A673 (cell line): ENCODE measurements at regions not wholly inside any gene's neighbourhood (a gene's known extent, or its start where the extent isn't known, plus 50 kb on each side); places are given as distances from the start of the nearest gene placed in this dataset.
"Not testable (repeated sequence)": the region's sequence is repeated elsewhere in the genome, so short reads cannot be mapped to it uniquely, and the experiment has no call there.

Source experiments
- BruUV-seq: library from RNA; stranded (reverse); fragments of 400-500 nt; replicated peaks from 2 replicates; lab custom pipeline; 2021; lab: Mats Ljungman, UMichigan
- CTCF ChIA-PET: fragments of 300-600 bp; sonication (Branson Sonifier 250); formaldehyde crosslinking; loops from one replicate; lab custom pipeline; 2022; ENCODE audit warnings: antibody characterized with exemption; lab: Charles Lee
- POLR2A ChIA-PET: fragments of 300-600 bp; sonication (Branson Sonifier 250); formaldehyde crosslinking; loops from one replicate; lab custom pipeline; 2022; ENCODE audit warnings: antibody characterized with exemption; ENCODE audit not compliant: low non-redundant PET; lab: Charles Lee
- DNase-seq: peaks from one replicate; pipeline ENCODE4 v3.0.0-alpha.2; 2015; ENCODE audit warnings: low spot score
- H3K27ac ChIP-seq: fragments of 200-600 bp; sonication (generic); 2 replicates; pipeline ENCODE4 v1.5.1; 2016; ENCODE audit warnings: mixed run types, low read depth, mild to moderate bottlenecking, mixed read lengths, antibody characterized with exemption, low read length; ENCODE audit not compliant: poor library complexity, severe bottlenecking
- H3K27me3 ChIP-seq: fragments of 200-600 bp; sonication (generic); replicated peaks from 2 replicates; pipeline ENCODE4 v1.6.1; 2017; ENCODE audit warnings: mixed run types, low read depth, mild to moderate bottlenecking, mixed read lengths, antibody characterized with exemption, low read length; ENCODE audit not compliant: insufficient read depth, poor library complexity
- H3K36me3 ChIP-seq: fragments of 200-600 bp; sonication (generic); 2 replicates; pipeline ENCODE4 v1.6.1; 2016; ENCODE audit warnings: mixed run types, mild to moderate bottlenecking, mixed read lengths, antibody characterized with exemption, low read length; ENCODE audit not compliant: insufficient read depth, poor library complexity, severe bottlenecking
- H3K4me1 ChIP-seq: fragments of 200-600 bp; sonication (generic); 2 replicates; pipeline ENCODE4 v1.6.1; 2017; ENCODE audit warnings: mixed run types, mild to moderate bottlenecking, mixed read lengths, antibody characterized with exemption, low read length; ENCODE audit not compliant: insufficient read depth, poor library complexity, severe bottlenecking
- H3K4me3 ChIP-seq: fragments of 200-600 bp; sonication (generic); 2 replicates; pipeline ENCODE4 v1.5.1; 2016; ENCODE audit warnings: low read depth, mixed run types, mild to moderate bottlenecking, mixed read lengths, low read length; ENCODE audit not compliant: poor library complexity, severe bottlenecking
- H3K9me3 ChIP-seq: fragments of 200-600 bp; sonication (generic); 2 replicates; pipeline ENCODE4 v1.6.1; 2016; ENCODE audit warnings: mixed run types, low read depth, mild to moderate bottlenecking, mixed read lengths, antibody characterized with exemption, low read length; ENCODE audit not compliant: poor library complexity, severe bottlenecking
- CTCF ChIP-seq: fragments of 300-800, 200-600 bp; sonication (generic); conservative IDR thresholded peaks from 2 replicates; pipeline ENCODE4 v1.5.1; 2017; ENCODE audit warnings: low read depth, mild to moderate bottlenecking, antibody characterized with exemption, low read length, moderate library complexity, mixed read lengths
- EZH2 ChIP-seq: fragments of 200-600 bp; sonication (generic); IDR thresholded peaks from 2 replicates; pipeline ENCODE4 v1.6.1; 2017; ENCODE audit warnings: borderline replicate concordance, low read depth, mild to moderate bottlenecking, mixed read lengths, antibody characterized with exemption, low read length; ENCODE audit not compliant: poor library complexity, severe bottlenecking
- intact Hi-C: fragments of 100-400 bp; cut with micrococcal nuclease; formaldehyde crosslinking; loops from one replicate; pipeline ENCODE4 v1.10.0; 2022; ENCODE audit not compliant: unreplicated experiment

GRCh38 chr7:81484261-81484660, 285.6 kb downstream of the HGF start:
- DNase-seq: peak; percentile 79
- Histone ChIP-seq H3K4me1 (no peaks in the 10 kb centered on the region), H3K27me3 (no peaks in the 10 kb centered on the region), H3K4me3 (no peak overlapping the region), H3K27ac (no peak overlapping the region), H3K9me3 (no peaks in the 10 kb centered on the region), H3K36me3 (no peaks in the 10 kb centered on the region)
- POLR2A ChIA-PET: no interaction called here
- BruUV-seq: no TSS peak
- intact Hi-C loops: loop anchor here (5.0 kb wide), 1 partner anchor 1243 kb away; no protein-coding TSS in a partner anchor
- CTCF ChIA-PET: no interaction called here
- TF ChIP-seq CTCF (no peak), EZH2 (no peak)

GRCh38 chr7:81482600-81483186, 287.2 kb downstream of the HGF start:
- peak; percentile 71 for TF ChIP-seq CTCF
- no peak for TF ChIP-seq EZH2
- Histone ChIP-seq H3K36me3 (no peaks in the 10 kb centered on the region), H3K27ac (no peak overlapping the region), H3K27me3 (no peaks in the 10 kb centered on the region), H3K9me3 (no peaks in the 10 kb centered on the region), H3K4me3 (no peak overlapping the region), H3K4me1 (no peaks in the 10 kb centered on the region)
- peak; percentile 46 for DNase-seq
- BruUV-seq: no TSS peak
- CTCF ChIA-PET: interaction anchor here (1.5 to 1.9 kb wide), 2 partner anchors 13 to 17 kb away, joined by 3 to 4 read pairs; no protein-coding TSS in a partner anchor
- intact Hi-C loops: loop anchor here (5.0 kb wide), 1 partner anchor 1245 kb away; no protein-coding TSS in a partner anchor
- POLR2A ChIA-PET: no interaction called here

GRCh38 chr7:81478664-81479063, 291.2 kb downstream of the HGF start:
- Histone ChIP-seq H3K4me1 (no peaks in the 10 kb centered on the region), H3K27me3 (no peaks in the 10 kb centered on the region), H3K27ac (no peak overlapping the region), H3K36me3 (no peaks in the 10 kb centered on the region), H3K9me3 (no peaks in the 10 kb centered on the region), H3K4me3 (no peak overlapping the region)
- no TSS peak for BruUV-seq
- intact Hi-C loops: no loop called here
- TF ChIP-seq CTCF (no peak), EZH2 (no peak)
- POLR2A ChIA-PET: no interaction called here
- DNase-seq: no peak
- CTCF ChIA-PET: interaction anchor here (1.2 kb wide), 1 partner anchor 8 kb away, joined by 3 read pairs; no protein-coding TSS in a partner anchor

GRCh38 chr7:81478201-81478600, 291.6 kb downstream of the HGF start:
- H3K36me3 ChIP-seq, H3K27me3 ChIP-seq, DNase-seq, BruUV-seq, POLR2A ChIA-PET, H3K9me3 ChIP-seq, H3K27ac ChIP-seq, H3K4me1 ChIP-seq, intact Hi-C loops, H3K4me3 ChIP-seq: not testable (repeated sequence)
- CTCF ChIA-PET: interaction anchor here (1.2 kb wide), 1 partner anchor 8 kb away, joined by 3 read pairs; no protein-coding TSS in a partner anchor
